GM21367 (cell line): ENCODE measurements at regions not wholly inside any gene's neighbourhood (a gene's known extent, or its start where the extent isn't known, plus 50 kb on each side); places are given as distances from the start of the nearest gene placed in this dataset.
A peak's percentile ranks its signal among the peaks of the same experiment; 100 is the strongest.

Experiments
- ATAC-seq: cut with Tn5 transposase; IDR thresholded peaks from one replicate; pipeline ENCODE4 v1.9.1; 2021; ENCODE audit not compliant: unreplicated experiment

DNA sequence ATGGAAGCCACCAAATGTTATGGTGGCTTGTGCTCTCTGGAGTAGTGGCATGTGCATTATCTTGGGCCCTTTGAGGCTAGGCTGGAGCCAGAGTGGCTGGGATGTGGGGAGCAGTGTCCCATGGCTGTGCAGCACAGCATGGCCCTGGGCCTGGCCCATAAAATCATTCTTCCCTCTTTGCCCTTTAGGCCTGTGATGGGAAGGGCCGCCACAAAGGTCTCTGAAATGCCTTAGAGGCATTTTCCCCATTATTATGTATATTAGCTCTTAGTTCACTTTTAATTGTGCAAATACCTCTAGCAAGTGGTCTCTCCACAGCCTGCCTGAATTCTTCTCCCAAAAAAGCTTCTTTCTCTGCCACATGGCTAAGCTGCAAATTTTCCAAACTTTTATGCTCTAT, 297.3 kb upstream of the IRAK1BP1 start:
- ATAC-seq = no peak

DNA sequence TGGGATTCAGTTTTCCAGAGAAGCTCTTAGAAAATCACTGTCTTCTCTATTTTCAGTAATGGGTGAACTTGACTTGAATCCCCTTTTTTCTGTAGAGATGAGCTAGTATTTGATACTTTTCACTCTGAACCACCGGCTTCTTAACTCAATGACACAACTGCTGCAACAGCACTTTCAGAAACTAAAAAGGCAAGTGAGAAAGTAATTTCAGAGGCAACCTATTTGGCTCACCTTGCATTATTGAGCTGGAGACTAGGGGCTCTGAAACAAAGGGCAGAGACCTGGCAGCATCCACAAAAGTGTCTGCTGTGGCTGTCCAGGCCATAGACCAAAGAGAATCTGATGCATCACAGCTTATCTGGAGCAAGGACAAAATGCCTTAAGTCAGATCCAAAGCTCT, 289.8 kb upstream of the IRAK1BP1 start:
- ATAC-seq = no peak

DNA sequence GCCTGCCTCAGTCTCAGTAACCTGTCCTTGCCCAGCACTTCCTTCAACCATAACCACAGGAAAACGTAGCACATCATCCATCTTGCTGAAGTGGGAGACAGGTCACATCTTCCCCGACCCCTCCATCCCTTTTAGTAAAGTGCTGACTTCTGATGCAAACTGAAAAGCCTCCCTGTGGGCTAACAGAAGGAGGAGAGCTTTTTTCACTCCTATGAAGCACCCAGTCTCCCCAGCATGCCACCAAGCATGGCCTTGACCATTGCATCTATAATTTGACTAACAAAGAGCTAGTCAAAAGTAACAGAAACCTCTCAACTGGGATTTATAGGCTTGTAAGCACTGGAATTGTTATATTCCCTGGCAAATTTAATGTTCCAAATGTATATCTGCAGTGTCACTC, 288.9 kb upstream of the IRAK1BP1 start:
- no peak for ATAC-seq

GRCh38 chr6:78580923-78581322, 286.4 kb upstream of the IRAK1BP1 start:
- ATAC-seq = peak; percentile 49

DNA sequence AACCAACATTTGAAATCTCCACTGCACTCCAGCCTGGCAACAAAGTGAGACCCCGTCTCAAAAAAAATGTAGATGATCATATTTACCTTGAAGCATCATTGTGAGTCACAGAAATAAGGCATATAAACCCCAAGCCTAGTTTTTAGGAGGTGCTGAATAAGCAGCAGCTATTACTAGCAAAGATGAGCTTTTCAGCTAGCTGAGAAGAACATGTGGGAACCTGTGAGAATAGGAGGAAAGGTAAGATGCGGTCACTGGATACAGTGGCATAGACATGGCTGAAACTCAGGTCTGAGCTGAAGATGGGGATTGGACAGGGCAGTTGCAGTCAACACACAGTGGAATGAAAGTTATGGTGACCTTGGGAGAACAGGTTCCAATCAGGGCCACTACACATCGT, 284.3 kb upstream of the IRAK1BP1 start:
- ATAC-seq = no peak

DNA sequence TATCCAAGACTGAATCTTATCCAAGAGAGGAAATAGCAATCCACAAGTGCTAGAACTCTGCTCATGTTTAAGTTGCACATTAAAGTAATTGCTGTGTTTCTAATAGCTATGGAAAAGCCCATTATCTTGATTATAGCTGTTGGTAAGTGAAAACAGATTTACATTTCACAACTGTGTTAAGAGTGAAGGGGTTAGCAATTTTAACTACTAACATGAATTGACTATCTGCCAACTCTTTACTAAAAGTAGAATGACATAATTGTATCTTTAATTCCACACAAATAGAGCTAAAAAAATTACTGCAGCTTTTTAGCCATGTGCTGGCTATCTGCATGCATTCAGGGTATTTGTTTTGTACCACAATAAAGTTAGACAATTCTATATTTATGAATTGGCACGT, 277.9 kb upstream of the IRAK1BP1 start:
- no peak for ATAC-seq

DNA sequence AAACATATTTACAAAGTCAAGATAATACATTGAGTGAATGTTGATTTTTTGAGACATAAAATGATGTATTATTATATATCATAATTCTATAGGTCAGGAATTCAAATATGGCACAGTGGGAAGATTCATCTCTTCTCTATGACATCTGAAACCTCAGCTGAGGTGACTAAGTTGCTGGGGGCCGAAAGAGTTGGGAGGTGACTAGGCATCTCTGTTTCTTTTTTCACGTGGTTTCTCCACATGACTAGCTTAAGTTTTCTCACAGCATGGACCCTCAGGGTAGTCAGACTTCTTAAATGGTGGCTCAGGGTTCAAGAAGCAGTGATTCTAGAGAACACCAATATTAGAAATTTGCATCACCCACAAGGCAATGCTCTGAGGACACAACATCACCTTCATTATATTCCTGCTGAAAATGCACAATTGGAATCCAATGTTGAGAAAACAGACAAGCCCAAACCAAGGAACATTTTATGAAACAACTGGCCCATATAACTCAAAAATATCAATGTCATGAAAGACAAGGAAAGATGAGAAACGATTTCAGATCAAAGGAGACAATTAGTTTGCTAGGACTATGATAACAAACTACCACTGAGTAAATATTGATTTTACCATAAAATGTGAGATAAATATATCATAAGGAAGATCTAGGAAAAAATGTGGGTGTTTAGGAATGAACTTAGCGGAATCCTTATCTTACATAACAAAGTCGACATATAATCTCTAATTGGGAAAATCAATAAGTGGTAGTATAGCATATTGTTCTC, 273.3 kb upstream of the IRAK1BP1 start:
- ATAC-seq = no peak

DNA sequence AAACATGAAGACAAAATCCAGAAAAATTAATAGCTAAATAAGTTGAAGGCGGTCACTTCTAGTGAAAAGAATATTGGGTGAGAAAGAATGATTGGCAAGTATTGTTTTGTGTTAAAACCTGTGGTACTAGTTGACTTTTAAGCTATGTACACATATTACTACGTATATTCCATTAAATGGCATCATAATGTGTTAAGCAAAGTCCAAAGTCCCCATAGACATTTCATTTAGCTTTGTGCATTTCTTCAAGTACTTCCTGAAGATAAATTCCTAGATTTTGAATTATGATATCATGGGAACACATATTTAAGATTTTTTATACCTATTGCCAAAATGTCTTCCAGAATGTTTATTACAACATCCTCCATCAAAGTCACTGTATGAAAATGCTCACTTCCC, 272.7 kb upstream of the IRAK1BP1 start:
- no peak for ATAC-seq

DNA sequence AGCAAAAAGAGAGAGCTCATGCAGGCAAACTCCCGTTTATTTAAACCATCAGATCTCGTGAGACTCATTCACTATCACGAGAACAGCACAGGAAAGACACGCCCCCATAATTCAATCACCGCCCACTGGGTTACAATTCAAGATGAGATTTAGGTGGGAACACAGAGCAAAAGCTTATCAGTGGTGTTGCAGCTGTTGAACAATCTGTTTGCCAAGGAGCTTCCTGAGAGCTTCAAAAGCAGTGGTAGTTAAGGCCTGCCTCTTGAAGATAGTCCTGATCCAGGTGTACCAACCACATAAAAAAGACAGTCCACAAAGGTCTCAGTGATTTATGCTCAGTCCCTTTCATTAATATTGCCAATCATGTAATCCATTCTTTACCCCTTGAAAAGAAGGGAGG, 269.4 kb upstream of the IRAK1BP1 start:
- no peak for ATAC-seq

GRCh38 chr6:78598966-78599365, 268.4 kb upstream of the IRAK1BP1 start:
- ATAC-seq = no peak

GRCh38 chr6:78599526-78599925, 267.8 kb upstream of the IRAK1BP1 start:
- no peak for ATAC-seq

DNA sequence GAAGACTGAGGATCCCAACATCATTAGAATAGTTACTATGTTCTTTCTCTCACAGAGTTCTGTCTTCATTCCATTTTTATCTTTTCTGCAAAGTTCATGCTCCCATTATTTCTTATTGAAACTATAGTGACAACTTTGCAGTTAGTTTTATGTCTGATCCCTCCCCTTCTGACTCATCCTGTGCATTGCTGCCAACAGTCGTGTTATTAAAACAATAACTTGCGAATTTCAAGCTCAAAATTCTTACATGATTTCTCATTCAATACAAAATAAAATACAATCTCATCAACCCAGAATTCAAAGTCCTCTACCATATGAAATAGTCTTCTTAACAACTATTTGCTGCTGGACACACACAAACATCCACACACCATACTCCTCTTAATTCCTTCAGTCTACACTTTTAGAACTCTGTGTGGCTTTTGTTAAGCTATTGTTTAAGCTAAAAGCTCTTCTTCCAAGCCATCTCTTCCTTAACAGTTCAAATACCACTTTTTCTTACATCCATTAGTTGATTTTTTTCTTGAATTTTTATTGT, 261.4 kb upstream of the IRAK1BP1 start:
- no peak for ATAC-seq

DNA sequence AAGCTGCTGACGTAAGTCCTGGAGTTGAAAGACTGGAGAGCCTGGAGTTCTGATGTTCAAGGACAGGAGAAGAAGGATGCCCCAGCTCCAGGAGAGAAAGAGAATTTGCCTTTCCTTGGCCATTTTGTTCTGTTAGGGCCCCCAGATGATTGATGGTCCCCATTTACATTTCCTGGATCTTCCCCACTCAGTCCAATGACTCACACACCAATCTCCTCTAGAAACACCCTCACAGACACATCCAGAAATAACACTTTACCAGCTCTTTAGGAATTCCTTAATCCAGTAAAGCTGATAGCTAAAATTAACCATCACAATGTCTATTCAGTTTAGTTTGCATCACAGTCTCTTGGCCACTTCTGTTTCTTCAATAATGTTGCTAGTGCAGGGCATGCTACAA, 260.2 kb upstream of the IRAK1BP1 start:
- no peak for ATAC-seq

GRCh38 chr6:78611102-78611620, 256.2 kb upstream of the IRAK1BP1 start:
- ATAC-seq = no peak

- ATAC-seq = no peak
These were observed 255.4 kb upstream of the IRAK1BP1 start for GRCh38 chr6:78611886-78612480.

GRCh38 chr6:78614961-78615360, 252.4 kb upstream of the IRAK1BP1 start:
- ATAC-seq = peak; percentile 30

- peak; percentile 77 for ATAC-seq
These were observed 251.9 kb upstream of the IRAK1BP1 start for GRCh38 chr6:78615430-78615904.

GRCh38 chr6:78618970-78619369, 248.4 kb upstream of the IRAK1BP1 start:
- ATAC-seq = no peak

DNA sequence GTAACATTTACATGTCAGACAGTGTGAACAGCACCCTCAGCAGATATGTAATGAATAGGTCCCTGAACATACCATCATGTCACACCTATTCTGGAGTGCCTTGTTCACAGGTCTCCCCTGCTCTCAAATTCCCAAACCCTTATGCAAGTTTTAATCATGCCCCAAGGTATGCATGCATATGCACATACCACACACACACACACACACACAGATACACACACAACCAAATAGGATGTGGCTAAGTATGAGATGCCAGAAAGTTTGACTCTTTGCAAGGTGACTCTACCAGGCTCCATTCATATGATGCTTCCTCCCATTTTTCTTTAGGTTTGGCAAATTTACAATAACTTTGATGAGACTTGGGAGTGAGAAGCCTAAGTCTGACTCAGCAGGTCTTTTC, 243.8 kb upstream of the IRAK1BP1 start:
- no peak for ATAC-seq

GRCh38 chr6:78629154-78629721, 238.1 kb upstream of the IRAK1BP1 start:
- no peak for ATAC-seq

DNA sequence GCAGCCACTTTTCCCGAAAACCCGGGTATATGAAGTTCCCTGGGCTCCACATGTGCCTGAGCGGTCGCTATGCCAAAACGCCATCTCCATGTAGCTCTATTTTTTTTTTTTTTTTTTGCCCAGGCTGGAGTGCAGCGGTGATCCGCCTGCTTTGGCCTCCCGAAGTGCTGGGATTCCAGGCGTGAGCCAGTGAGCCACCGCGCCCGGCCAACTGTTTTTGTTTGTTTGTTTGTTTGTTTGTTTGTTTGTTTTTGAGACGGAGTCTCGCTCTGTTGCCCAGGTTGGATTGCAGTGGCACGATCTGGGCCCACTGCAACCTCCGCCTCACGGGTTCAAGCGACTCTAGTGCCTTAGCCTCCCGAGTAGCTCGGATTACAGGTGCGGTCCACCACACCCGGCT, 237.5 kb upstream of the IRAK1BP1 start:
- ATAC-seq = no peak

DNA sequence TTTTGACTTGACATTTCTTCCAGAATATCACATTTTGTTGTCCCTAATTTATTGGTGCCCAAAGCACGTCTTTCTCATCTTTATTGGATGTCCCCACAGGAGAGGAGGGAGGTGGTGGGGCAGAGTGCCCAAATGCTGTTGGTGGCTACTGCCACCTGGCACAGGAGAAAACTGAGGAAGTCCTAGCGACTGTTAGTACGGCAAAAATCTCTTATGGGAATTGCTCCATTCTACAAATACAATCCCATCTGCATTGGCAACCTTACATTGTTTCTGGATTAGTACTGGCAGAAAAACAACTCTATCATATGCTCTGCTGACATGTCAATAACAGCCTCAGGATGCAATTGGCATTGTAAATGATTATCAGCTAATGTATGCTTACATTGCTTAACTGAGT, 235.4 kb upstream of the IRAK1BP1 start:
- no peak for ATAC-seq
